Gastrocnemius medialis (tissue), 4 donors: ENCODE measurements at regions not wholly inside any gene's neighbourhood (a gene's known extent, or its start where the extent isn't known, plus 50 kb on each side); places are given as distances from the start of the nearest gene placed in this dataset.

Experiments used
- POLR2A ChIP-seq, 2 donors: fragments of 450-650 bp; IDR thresholded peaks; one replicate each; pipeline ENCODE4 v1.6.1; 2017; ENCODE audit warnings: antibody characterized with exemption in 2 of 2, mild to moderate bottlenecking in 2 of 2, moderate library complexity in 2 of 2
- TF ChIP-seq, protein P1 (sequence below), 5 experiments: fragments of 450-650 bp in 3 of 5; fragments of 200-600 bp in 2 of 5; sonication (generic) in 2 of 5; IDR thresholded peaks in 4 of 5; conservative IDR thresholded peaks in 1 of 5; 1 replicate in 4 of 5; 2 replicates in 1 of 5; pipeline ENCODE4 v1.5.1; 2016 to 2019; ENCODE audit warnings: antibody characterized with exemption in 5 of 5, mild to moderate bottlenecking in 3 of 5, moderate library complexity in 3 of 5

DNA sequence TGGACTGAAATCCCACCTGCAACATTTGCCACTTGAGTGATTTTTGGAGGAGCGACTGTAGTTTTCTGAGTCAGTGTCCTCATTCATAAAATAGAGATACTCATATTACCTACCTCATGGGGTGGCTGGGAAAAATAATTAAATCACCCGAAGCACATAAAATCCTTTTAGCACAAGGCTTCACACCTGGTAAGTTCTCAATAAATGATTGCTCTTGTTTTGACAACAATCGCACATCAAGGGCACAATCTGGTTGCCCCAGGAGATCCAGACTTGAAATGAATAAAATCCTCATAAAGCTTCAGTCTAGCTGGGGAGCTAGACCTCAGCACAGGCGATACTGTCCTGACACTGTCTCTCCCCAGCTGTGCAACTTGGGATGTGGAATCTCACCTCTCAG is 76.0 kb upstream of the CCDC60 start:
- TF ChIP-seq, protein P1, sequence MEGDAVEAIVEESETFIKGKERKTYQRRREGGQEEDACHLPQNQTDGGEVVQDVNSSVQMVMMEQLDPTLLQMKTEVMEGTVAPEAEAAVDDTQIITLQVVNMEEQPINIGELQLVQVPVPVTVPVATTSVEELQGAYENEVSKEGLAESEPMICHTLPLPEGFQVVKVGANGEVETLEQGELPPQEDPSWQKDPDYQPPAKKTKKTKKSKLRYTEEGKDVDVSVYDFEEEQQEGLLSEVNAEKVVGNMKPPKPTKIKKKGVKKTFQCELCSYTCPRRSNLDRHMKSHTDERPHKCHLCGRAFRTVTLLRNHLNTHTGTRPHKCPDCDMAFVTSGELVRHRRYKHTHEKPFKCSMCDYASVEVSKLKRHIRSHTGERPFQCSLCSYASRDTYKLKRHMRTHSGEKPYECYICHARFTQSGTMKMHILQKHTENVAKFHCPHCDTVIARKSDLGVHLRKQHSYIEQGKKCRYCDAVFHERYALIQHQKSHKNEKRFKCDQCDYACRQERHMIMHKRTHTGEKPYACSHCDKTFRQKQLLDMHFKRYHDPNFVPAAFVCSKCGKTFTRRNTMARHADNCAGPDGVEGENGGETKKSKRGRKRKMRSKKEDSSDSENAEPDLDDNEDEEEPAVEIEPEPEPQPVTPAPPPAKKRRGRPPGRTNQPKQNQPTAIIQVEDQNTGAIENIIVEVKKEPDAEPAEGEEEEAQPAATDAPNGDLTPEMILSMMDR (IDR thresholded peaks at IDR 0.05 in 4 of 5, conservative IDR thresholded peaks at IDR 0.05 in 1 of 5) = no peak
- TF ChIP-seq POLR2A (IDR thresholded peaks at IDR 0.05) = no peak
